ENCODE measurements at regions not wholly inside any gene's neighbourhood (a gene's known extent, or its start where the extent isn't known, plus 50 kb on each side); places are given as distances from the start of the nearest gene placed in this dataset.

DNA sequence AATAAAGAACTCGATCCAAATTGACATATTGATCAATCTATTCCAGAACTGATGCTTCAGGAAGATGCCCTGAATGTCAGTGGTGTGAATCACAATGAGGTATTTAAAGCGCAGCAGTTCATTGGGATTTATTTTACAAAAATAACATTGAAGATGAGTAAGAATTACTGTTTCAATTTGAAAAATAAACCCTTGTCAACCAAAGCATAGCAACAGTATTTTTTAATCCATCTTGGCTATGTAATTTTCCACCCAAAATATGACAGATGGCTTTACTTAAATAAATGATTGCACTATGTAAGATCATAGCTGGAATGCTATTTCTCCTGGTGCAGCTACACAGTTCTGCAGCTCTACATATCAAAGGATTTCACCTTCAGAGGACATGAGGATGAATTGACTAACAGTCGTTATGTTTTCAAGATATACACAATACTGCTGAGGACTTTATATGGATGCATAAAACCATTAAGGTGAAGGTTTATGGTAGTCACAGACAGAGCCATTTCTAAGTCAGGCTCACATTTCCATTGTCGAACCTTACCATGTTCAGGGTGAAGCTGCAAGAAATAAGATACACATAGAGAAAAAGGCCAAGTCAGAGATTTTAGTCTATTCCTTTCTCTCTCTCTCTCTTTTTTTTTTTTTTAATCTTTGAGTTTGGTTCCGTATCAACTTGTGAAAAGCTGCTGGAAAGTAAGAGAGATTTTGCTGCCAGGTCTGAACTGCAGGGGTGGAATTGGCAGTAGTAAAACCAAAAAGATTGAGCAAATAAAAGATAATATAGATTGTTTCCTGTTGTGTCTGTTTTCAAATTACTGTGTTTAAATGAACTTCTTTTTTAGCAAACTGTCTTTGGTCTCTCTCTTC is 398.0 kb upstream of the CDH20 start:
- H3K36me3 ChIP-seq: no peaks in the 10 kb centered on the region
- peaks cover 0 to 6% (median 0%) of the 10 kb centered on the region in 8 donors for H3K9me3 ChIP-seq
- TF ChIP-seq, protein P1, sequence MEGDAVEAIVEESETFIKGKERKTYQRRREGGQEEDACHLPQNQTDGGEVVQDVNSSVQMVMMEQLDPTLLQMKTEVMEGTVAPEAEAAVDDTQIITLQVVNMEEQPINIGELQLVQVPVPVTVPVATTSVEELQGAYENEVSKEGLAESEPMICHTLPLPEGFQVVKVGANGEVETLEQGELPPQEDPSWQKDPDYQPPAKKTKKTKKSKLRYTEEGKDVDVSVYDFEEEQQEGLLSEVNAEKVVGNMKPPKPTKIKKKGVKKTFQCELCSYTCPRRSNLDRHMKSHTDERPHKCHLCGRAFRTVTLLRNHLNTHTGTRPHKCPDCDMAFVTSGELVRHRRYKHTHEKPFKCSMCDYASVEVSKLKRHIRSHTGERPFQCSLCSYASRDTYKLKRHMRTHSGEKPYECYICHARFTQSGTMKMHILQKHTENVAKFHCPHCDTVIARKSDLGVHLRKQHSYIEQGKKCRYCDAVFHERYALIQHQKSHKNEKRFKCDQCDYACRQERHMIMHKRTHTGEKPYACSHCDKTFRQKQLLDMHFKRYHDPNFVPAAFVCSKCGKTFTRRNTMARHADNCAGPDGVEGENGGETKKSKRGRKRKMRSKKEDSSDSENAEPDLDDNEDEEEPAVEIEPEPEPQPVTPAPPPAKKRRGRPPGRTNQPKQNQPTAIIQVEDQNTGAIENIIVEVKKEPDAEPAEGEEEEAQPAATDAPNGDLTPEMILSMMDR (IDR thresholded peaks at IDR 0.05 in 8 of 11, conservative IDR thresholded peaks at IDR 0.05 in 3 of 11): no peak
- H3K4me3 ChIP-seq: no peak overlapping the region
- peaks cover 0 to 14% (median 0%) of the 10 kb centered on the region in 7 donors for H3K27me3 ChIP-seq (replicated peaks in 1 of 7)
- H3K4me1 ChIP-seq: peaks cover 0 to 9% (median 0%) of the 10 kb centered on the region in 6 donors
- DNase-seq: no peak
- no peak overlapping the region for H3K27ac ChIP-seq
- WGBS, 5 donors: 72 to 84% (median 78%) methylated on average over 5 of the region's 5 CpGs
- intact Hi-C loops (cut with DNase I; ENCODE audit: low total_unique reads): no loop called here

DNA sequence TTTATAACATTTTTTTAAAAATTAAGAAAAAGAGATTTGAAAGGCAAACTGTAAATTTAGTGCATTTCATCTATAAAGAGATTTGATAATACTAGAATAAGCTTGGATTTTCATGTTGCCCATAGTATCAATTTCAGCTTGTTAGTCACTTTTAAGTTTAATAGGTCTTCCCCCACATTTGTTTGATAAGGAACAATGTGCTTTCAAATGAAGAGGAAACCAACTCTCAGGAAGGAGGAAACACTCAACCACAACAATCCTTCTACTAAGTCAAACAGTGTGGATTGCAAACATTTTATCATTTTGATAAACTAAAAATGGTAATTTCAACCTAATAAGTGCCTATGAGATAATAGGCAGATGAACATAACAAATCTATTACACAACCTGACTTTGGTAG is 397.1 kb upstream of the CDH20 start:
- intact Hi-C loops (cut with DNase I; ENCODE audit: low total_unique reads): no loop called here
- TF ChIP-seq, protein P1 (IDR thresholded peaks at IDR 0.05 in 8 of 11, conservative IDR thresholded peaks at IDR 0.05 in 3 of 11): no peak
- TF ChIP-seq POLR2AphosphoS5 (IDR thresholded peaks at IDR 0.05) (no peak), POLR2A (IDR thresholded peaks at IDR 0.05) (no peak)
- H3K4me3 ChIP-seq: no peak overlapping the region
- H3K9me3 ChIP-seq: peaks cover 0 to 6% (median 0%) of the 10 kb centered on the region in 8 donors
- H3K4me1 ChIP-seq: peaks cover 0 to 9% (median 0%) of the 10 kb centered on the region in 6 donors
- H3K36me3 ChIP-seq: no peaks in the 10 kb centered on the region
- peaks cover 0 to 14% (median 0%) of the 10 kb centered on the region in 7 donors for H3K27me3 ChIP-seq (replicated peaks in 1 of 7)
- H3K27ac ChIP-seq: no peak overlapping the region
- no peak for DNase-seq

DNA sequence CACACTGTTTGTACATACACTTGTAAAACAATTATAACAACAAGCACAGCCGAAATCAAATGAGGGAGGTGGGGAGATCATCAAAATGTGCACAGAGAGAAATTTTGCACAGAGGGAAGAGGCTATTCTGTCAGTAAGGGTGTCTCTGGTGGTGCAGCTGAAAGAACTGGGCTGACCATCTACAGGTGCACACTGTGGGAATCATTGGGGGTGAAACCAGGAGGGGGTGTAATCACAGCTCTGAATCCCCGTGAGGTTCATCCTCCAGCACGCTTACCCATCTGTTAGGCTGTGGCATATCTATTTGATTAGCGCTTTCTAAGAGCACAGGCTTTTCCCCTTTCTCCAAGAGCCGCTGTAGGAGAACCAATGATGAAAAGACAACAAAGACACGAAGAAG is 389.9 kb upstream of the CDH20 start:
- TF ChIP-seq, protein P1 (IDR thresholded peaks at IDR 0.05 in 8 of 11, conservative IDR thresholded peaks at IDR 0.05 in 3 of 11): no peak
- TF ChIP-seq POLR2AphosphoS5 (IDR thresholded peaks at IDR 0.05): no peak
- no peak for TF ChIP-seq POLR2A (IDR thresholded peaks at IDR 0.05)
- Histone ChIP-seq H3K27me3 (replicated peaks in 1 of 7) (peaks cover 0 to 19% (median 0%) of the 10 kb centered on the region in 7 donors), H3K4me3 (no peak overlapping the region), H3K9me3 (peaks cover 0 to 5% (median 0%) of the 10 kb centered on the region in 8 donors), H3K36me3 (no peaks in the 10 kb centered on the region), H3K27ac (no peak overlapping the region), H3K4me1 (no peaks in the 10 kb centered on the region)
- WGBS, 5 donors: 84 to 94% (median 89%) methylated on average over 6 of the region's 6 CpGs
- no peak for DNase-seq
- intact Hi-C loops (cut with DNase I; ENCODE audit: low total_unique reads): no loop called here

DNA sequence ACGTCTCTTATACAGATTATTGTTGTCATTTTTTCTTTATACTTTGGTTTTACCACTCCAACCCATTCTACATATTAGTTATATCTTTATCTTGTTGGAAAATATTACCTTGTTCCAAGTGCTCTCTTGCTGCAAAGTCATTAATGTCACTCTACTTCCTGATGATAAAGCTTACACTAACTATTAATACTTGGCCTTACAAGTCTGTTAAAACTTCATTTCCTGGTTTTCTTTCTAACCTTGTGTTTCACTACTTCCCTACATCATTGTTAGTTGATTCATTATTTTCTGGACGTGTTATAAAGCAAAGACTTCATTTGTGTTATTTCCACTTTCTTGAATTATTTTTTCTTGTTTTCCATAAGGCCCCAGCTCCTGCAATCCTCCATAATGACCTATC is 382.6 kb upstream of the CDH20 start:
- no peak for DNase-seq
- no peaks in the 10 kb centered on the region for H3K36me3 ChIP-seq
- 13 to 29% (median 23%) methylated on average over 2 of the region's 2 CpGs for WGBS, 5 donors

More for the DNA sequence above, 382.6 kb upstream of the CDH20 start:
- H3K4me1 ChIP-seq: no peaks in the 10 kb centered on the region
- TF ChIP-seq POLR2AphosphoS5 (IDR thresholded peaks at IDR 0.05) (no peak), POLR2A (IDR thresholded peaks at IDR 0.05) (no peak)
- TF ChIP-seq, protein P1 (IDR thresholded peaks at IDR 0.05 in 8 of 11, conservative IDR thresholded peaks at IDR 0.05 in 3 of 11): no peak
- H3K27ac ChIP-seq: no peak overlapping the region
- peaks cover 0 to 4% (median 0%) of the 10 kb centered on the region in 8 donors for H3K9me3 ChIP-seq
- intact Hi-C loops (cut with DNase I; ENCODE audit: low total_unique reads): no loop called here
- peaks cover 0 to 8% (median 0%) of the 10 kb centered on the region in 7 donors for H3K27me3 ChIP-seq (replicated peaks in 1 of 7)
- H3K4me3 ChIP-seq: no peak overlapping the region
